H1 (cell line): ENCODE measurements at regions not wholly inside any gene's neighbourhood (a gene's known extent, or its start where the extent isn't known, plus 50 kb on each side); places are given as distances from the start of the nearest gene placed in this dataset.

Source experiments
- CTCF ChIA-PET: fragments of 300-600 bp; sonication (Branson Sonifier 250); formaldehyde crosslinking; loops from one replicate; lab custom pipeline; 2021; ENCODE audit not compliant: partially characterized antibody; lab: Charles Lee
- POLR2A ChIA-PET: fragments of 300-600 bp; sonication (Branson Sonifier 250); formaldehyde crosslinking; loops from one replicate; lab custom pipeline; 2021; ENCODE audit warnings: inconsistent platforms; ENCODE audit not compliant: partially characterized antibody; lab: Charles Lee
- DNase-seq, 2 experiments: peaks; one replicate each; pipeline versions ENCODE4 v3.0.0 to v3.0.0-alpha.2; 2010 to 2022; ENCODE audit warnings: low spot score in 2 of 2, low read depth in 1 of 2, mixed read lengths in 1 of 2
- FAIRE-seq: peaks from 2 replicates; lab custom pipeline; 2011; peaks lifted over from hg19 to GRCh38; lab: Jason Lieb, UNC
- H2AFZ ChIP-seq: 2 replicates; pipeline ENCODE4 v1.8.1; 2012; ENCODE audit warnings: low read length, inconsistent platforms
- H2AK5ac ChIP-seq: 2 replicates; pipeline ENCODE4 v1.6.1; 2013; ENCODE audit warnings: low read depth, low read length
- H2BK120ac ChIP-seq: replicated peaks from 2 replicates; pipeline ENCODE3; 2013; ENCODE audit warnings: low read depth, low read length, inconsistent platforms
- H2BK12ac ChIP-seq: 2 replicates; pipeline ENCODE4 v1.6.1; 2013; ENCODE audit warnings: low read depth, low read length
- H2BK15ac ChIP-seq: 2 replicates; pipeline ENCODE4 v1.6.1; 2013; ENCODE audit warnings: low read length
- H2BK20ac ChIP-seq: 2 replicates; pipeline ENCODE4 v1.6.1; 2013; ENCODE audit warnings: low read length
- H2BK5ac ChIP-seq: 2 replicates; pipeline ENCODE4 v1.6.1; 2013; ENCODE audit warnings: low read depth, low read length
- H3K14ac ChIP-seq: 2 replicates; pipeline ENCODE4 v1.6.1; 2013; ENCODE audit warnings: inconsistent platforms; ENCODE audit not compliant: insufficient read length
- H3K18ac ChIP-seq: 2 replicates; pipeline ENCODE4 v1.6.1; 2013; ENCODE audit warnings: low read length; ENCODE audit errors: extremely low read depth
- H3K23ac ChIP-seq: 2 replicates; pipeline ENCODE4 v1.6.1; 2013; ENCODE audit warnings: inconsistent platforms; ENCODE audit not compliant: insufficient read length
- H3K23me2 ChIP-seq: 2 replicates; pipeline ENCODE4 v1.6.1; 2013; ENCODE audit warnings: low read depth, low read length
- H3K27ac ChIP-seq: 2 replicates; pipeline ENCODE4 v1.6.1; 2011; ENCODE audit warnings: low read depth, low read length, inconsistent platforms
- H3K27me3 ChIP-seq, 4 experiments: replicated peaks in 1 of 4; 1 replicate in 1 of 4; 2 replicates in 3 of 4; pipeline versions ENCODE4 v1.6.1 to v1.8.1; 2011 to 2013; ENCODE audit warnings: low read length in 3 of 4, mild to moderate bottlenecking in 3 of 4, inconsistent platforms in 2 of 4, mixed read lengths in 2 of 4, moderate library complexity in 1 of 4; ENCODE audit not compliant: control insufficient read depth in 3 of 4, insufficient read depth in 3 of 4; ENCODE audit errors: extremely low read depth in 1 of 4
- H3K36me3 ChIP-seq, 4 experiments: 2 replicates each; pipeline versions ENCODE4 v1.6.1 to v1.8.1; 2011 to 2013; ENCODE audit warnings: mild to moderate bottlenecking in 4 of 4, low read length in 3 of 4, moderate library complexity in 2 of 4, control low read depth in 1 of 4, inconsistent platforms in 1 of 4; ENCODE audit not compliant: insufficient read depth in 4 of 4, control insufficient read depth in 2 of 4
- H3K4ac ChIP-seq: replicated peaks from 2 replicates; pipeline ENCODE3; 2013; ENCODE audit warnings: low read length, low read depth, mixed read lengths, inconsistent platforms; ENCODE audit not compliant: insufficient read length
- H3K4me1 ChIP-seq, 4 experiments: replicated peaks in 1 of 4; 1 replicate in 1 of 4; 2 replicates in 3 of 4; pipeline versions ENCODE4 v1.6.1 to v1.8.1; 2011 to 2013; ENCODE audit warnings: low read length in 3 of 4, inconsistent platforms in 2 of 4, mixed read lengths in 1 of 4; ENCODE audit not compliant: insufficient read depth in 4 of 4, control insufficient read depth in 3 of 4
- H3K4me2 ChIP-seq, 2 experiments: 2 replicates each; pipeline versions ENCODE4 v1.6.1 to v1.8.1; 2011 to 2013; ENCODE audit warnings: low read depth in 2 of 2, low read length in 2 of 2, control low read depth in 1 of 2, inconsistent platforms in 1 of 2, mild to moderate bottlenecking in 1 of 2; ENCODE audit not compliant: insufficient read depth in 1 of 2
- H3K4me3 ChIP-seq, 4 experiments: fragments of 200-600, 300-600 bp in 1 of 4; sonication (generic), shearing (Covaris generic), sonication (Bioruptor Twin) in 1 of 4; 2 replicates each; pipeline versions ENCODE4 v1.5.1 to v1.8.1; 2011 to 2016; ENCODE audit warnings: low read length in 4 of 4, low read depth in 3 of 4, control low read depth in 2 of 4, inconsistent platforms in 2 of 4, mild to moderate bottlenecking in 2 of 4, mixed read lengths in 1 of 4, moderate library complexity in 1 of 4; ENCODE audit not compliant: insufficient read depth in 2 of 4; ENCODE audit errors: extremely low read depth in 1 of 4
- H3K56ac ChIP-seq: replicated peaks from 2 replicates; pipeline ENCODE3; 2013; ENCODE audit warnings: low read depth, mild to moderate bottlenecking, mixed read lengths, low read length, inconsistent platforms; ENCODE audit not compliant: insufficient read length
- H3K79me1 ChIP-seq: 2 replicates; pipeline ENCODE4 v1.6.1; 2013; ENCODE audit warnings: low read depth, low read length, control low read depth
- H3K79me2 ChIP-seq, 2 experiments: 2 replicates each; pipeline versions ENCODE4 v1.6.1 to v1.8.1; 2012 to 2013; ENCODE audit warnings: low read length in 2 of 2, mild to moderate bottlenecking in 2 of 2, inconsistent platforms in 1 of 2; ENCODE audit not compliant: insufficient read depth in 2 of 2, control insufficient read depth in 1 of 2
- H3K9ac ChIP-seq, 4 experiments: replicated peaks in 1 of 4; 1 replicate in 1 of 4; 2 replicates in 3 of 4; pipeline versions ENCODE4 v1.6.1 to v1.8.1; 2011 to 2013; ENCODE audit warnings: low read depth in 3 of 4, low read length in 3 of 4, control low read depth in 2 of 4, mild to moderate bottlenecking in 2 of 4, moderate library complexity in 2 of 4, inconsistent platforms in 1 of 4; ENCODE audit errors: extremely low read depth in 1 of 4
- H3K9me3 ChIP-seq, 2 experiments: 2 replicates each; pipeline versions ENCODE4 v1.6.1 to v1.8.1; 2012 to 2013; ENCODE audit warnings: mild to moderate bottlenecking in 2 of 2, moderate library complexity in 2 of 2, control low read depth in 1 of 2, inconsistent platforms in 1 of 2, low read depth in 1 of 2, low read length in 1 of 2, mixed read lengths in 1 of 2; ENCODE audit not compliant: insufficient read depth in 2 of 2
- H4K20me1 ChIP-seq, 2 experiments: replicated peaks in 1 of 2; 2 replicates each; pipeline versions ENCODE3 to v1.8.1; 2011 to 2013; ENCODE audit warnings: inconsistent platforms in 2 of 2, low read length in 2 of 2, mild to moderate bottlenecking in 1 of 2; ENCODE audit not compliant: insufficient read depth in 2 of 2, control insufficient read depth in 1 of 2
- H4K5ac ChIP-seq: 2 replicates; pipeline ENCODE4 v1.6.1; 2013; ENCODE audit warnings: low read length, low read depth, mixed read lengths, inconsistent platforms; ENCODE audit not compliant: insufficient read length
- H4K8ac ChIP-seq: 2 replicates; pipeline ENCODE4 v1.8.0; 2013; ENCODE audit warnings: mild to moderate bottlenecking, moderate library complexity, low read length, inconsistent platforms; ENCODE audit not compliant: insufficient read depth; ENCODE audit errors: extremely low read depth
- H4K91ac ChIP-seq: replicated peaks from 2 replicates; pipeline ENCODE3; 2013; ENCODE audit warnings: low read length, mixed read lengths, inconsistent platforms; ENCODE audit not compliant: insufficient read length
- TF ChIP-seq, protein P1 (sequence below): fragments of 300-600 bp; sonication (generic); IDR thresholded peaks from 2 replicates; pipeline ENCODE4 v1.7.1; 2012; ENCODE audit warnings: low read length, moderate library complexity, mild to moderate bottlenecking, inconsistent platforms; ENCODE audit not compliant: insufficient replicate concordance

DNA sequence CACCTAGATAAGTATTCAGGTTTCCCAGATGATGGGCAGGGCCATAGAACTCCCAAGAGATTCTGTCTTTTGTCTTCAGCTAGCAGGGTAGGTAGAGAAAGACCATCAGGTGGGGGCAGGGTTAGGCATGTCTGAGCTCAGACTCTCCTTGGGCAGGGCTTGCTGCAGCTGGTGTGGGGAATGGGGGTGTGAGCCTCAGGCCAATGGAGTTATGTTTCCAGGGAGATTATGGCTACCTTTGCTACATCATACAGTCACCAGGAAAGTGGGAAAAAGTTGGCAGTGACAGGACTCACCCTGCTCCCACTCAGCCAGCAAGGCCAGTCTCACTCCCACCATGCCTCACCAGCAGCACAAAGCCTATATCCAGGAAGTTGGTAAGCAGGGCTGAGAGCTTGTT lies 77.8 kb downstream of the DRAM2 start:
- no peak overlapping the region for H2BK12ac ChIP-seq
- H4K20me1 ChIP-seq = no peaks in the 10 kb centered on the region
- H3K56ac ChIP-seq = no peak overlapping the region
- H2BK120ac ChIP-seq = no peak overlapping the region
- no peak overlapping the region for H2BK5ac ChIP-seq
- no peak overlapping the region for H4K5ac ChIP-seq
- H4K91ac ChIP-seq = no peak overlapping the region
- H2BK20ac ChIP-seq = no peak overlapping the region
- no peak overlapping the region for H3K4me2 ChIP-seq
- no peaks in the 10 kb centered on the region; a peak in 1 of 8 replicates for H3K36me3 ChIP-seq
- H3K23ac ChIP-seq = no peak overlapping the region
- CTCF ChIA-PET = no interaction called here
- H2BK15ac ChIP-seq = no peak overlapping the region
- no peak overlapping the region for H3K18ac ChIP-seq
- no peaks in the 10 kb centered on the region for H3K23me2 ChIP-seq
- H3K9me3 ChIP-seq = peaks cover 9 to 36% of the 10 kb centered on the region in 2 experiments
- no peaks in the 10 kb centered on the region for H3K27me3 ChIP-seq
- H3K4ac ChIP-seq = no peak overlapping the region
- no peak overlapping the region for H3K14ac ChIP-seq
- DNase-seq (no peak), FAIRE-seq (no peak)
- no peak overlapping the region for H2AFZ ChIP-seq
- POLR2A ChIA-PET = no interaction called here
- no peaks in the 10 kb centered on the region for H3K79me2 ChIP-seq
- no peak overlapping the region for H4K8ac ChIP-seq
- no peak overlapping the region for H3K9ac ChIP-seq
- H3K4me3 ChIP-seq = no peak overlapping the region
- no peak overlapping the region for H3K27ac ChIP-seq
- H3K79me1 ChIP-seq = no peaks in the 10 kb centered on the region
- H2AK5ac ChIP-seq = no peak overlapping the region
- H3K4me1 ChIP-seq = no peaks in the 10 kb centered on the region
- TF ChIP-seq, protein P1, sequence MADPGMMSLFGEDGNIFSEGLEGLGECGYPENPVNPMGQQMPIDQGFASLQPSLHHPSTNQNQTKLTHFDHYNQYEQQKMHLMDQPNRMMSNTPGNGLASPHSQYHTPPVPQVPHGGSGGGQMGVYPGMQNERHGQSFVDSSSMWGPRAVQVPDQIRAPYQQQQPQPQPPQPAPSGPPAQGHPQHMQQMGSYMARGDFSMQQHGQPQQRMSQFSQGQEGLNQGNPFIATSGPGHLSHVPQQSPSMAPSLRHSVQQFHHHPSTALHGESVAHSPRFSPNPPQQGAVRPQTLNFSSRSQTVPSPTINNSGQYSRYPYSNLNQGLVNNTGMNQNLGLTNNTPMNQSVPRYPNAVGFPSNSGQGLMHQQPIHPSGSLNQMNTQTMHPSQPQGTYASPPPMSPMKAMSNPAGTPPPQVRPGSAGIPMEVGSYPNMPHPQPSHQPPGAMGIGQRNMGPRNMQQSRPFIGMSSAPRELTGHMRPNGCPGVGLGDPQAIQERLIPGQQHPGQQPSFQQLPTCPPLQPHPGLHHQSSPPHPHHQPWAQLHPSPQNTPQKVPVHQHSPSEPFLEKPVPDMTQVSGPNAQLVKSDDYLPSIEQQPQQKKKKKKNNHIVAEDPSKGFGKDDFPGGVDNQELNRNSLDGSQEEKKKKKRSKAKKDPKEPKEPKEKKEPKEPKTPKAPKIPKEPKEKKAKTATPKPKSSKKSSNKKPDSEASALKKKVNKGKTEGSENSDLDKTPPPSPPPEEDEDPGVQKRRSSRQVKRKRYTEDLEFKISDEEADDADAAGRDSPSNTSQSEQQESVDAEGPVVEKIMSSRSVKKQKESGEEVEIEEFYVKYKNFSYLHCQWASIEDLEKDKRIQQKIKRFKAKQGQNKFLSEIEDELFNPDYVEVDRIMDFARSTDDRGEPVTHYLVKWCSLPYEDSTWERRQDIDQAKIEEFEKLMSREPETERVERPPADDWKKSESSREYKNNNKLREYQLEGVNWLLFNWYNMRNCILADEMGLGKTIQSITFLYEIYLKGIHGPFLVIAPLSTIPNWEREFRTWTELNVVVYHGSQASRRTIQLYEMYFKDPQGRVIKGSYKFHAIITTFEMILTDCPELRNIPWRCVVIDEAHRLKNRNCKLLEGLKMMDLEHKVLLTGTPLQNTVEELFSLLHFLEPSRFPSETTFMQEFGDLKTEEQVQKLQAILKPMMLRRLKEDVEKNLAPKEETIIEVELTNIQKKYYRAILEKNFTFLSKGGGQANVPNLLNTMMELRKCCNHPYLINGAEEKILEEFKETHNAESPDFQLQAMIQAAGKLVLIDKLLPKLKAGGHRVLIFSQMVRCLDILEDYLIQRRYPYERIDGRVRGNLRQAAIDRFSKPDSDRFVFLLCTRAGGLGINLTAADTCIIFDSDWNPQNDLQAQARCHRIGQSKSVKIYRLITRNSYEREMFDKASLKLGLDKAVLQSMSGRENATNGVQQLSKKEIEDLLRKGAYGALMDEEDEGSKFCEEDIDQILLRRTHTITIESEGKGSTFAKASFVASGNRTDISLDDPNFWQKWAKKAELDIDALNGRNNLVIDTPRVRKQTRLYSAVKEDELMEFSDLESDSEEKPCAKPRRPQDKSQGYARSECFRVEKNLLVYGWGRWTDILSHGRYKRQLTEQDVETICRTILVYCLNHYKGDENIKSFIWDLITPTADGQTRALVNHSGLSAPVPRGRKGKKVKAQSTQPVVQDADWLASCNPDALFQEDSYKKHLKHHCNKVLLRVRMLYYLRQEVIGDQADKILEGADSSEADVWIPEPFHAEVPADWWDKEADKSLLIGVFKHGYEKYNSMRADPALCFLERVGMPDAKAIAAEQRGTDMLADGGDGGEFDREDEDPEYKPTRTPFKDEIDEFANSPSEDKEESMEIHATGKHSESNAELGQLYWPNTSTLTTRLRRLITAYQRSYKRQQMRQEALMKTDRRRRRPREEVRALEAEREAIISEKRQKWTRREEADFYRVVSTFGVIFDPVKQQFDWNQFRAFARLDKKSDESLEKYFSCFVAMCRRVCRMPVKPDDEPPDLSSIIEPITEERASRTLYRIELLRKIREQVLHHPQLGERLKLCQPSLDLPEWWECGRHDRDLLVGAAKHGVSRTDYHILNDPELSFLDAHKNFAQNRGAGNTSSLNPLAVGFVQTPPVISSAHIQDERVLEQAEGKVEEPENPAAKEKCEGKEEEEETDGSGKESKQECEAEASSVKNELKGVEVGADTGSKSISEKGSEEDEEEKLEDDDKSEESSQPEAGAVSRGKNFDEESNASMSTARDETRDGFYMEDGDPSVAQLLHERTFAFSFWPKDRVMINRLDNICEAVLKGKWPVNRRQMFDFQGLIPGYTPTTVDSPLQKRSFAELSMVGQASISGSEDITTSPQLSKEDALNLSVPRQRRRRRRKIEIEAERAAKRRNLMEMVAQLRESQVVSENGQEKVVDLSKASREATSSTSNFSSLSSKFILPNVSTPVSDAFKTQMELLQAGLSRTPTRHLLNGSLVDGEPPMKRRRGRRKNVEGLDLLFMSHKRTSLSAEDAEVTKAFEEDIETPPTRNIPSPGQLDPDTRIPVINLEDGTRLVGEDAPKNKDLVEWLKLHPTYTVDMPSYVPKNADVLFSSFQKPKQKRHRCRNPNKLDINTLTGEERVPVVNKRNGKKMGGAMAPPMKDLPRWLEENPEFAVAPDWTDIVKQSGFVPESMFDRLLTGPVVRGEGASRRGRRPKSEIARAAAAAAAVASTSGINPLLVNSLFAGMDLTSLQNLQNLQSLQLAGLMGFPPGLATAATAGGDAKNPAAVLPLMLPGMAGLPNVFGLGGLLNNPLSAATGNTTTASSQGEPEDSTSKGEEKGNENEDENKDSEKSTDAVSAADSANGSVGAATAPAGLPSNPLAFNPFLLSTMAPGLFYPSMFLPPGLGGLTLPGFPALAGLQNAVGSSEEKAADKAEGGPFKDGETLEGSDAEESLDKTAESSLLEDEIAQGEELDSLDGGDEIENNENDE = no peak
